ENCODE measurements at regions not wholly inside any gene's neighbourhood (a gene's known extent, or its start where the extent isn't known, plus 50 kb on each side); places are given as distances from the start of the nearest gene placed in this dataset.

DNA sequence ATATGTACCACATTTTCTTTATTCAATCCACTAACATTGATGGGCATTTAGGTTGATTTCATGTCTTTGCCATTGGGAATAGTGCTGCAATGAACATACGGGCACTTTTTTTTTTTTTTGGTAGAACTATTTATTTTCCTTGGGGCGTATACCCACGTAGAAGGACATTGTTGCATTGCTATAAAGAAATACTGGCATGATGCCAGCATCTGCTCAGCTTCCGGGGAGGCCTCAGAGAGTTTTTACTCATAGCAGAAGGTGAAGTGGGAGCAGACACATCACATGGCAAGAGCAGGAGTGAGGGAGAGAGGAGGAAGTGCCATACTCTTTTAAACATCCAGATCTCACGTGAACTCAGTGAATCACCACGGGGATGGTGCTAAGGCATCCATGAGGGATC is 197.0 kb downstream of the SQOR start:
- H3K9me3 ChIP-seq: peaks cover 0 to 3% (median 0%) of the 10 kb centered on the region in 11 donors
- DNase-seq (no peak), ATAC-seq (no peak)
- no peak for TF ChIP-seq CTCF (IDR thresholded peaks at IDR 0.05)
- 57 to 64% methylated on average over 6 of the region's 6 CpGs for WGBS, 2 donors
- no peak overlapping the region for H3K4me3 ChIP-seq
- intact Hi-C loops (cut with DNase I): loop anchor here in 1 of 10 donors (10.0 kb wide), 1 partner anchor 63 kb away; no protein-coding TSS in a partner anchor
- H3K36me3 ChIP-seq: no peaks in the 10 kb centered on the region
- no peaks in the 10 kb centered on the region for H3K4me1 ChIP-seq
- no peak overlapping the region for H3K27ac ChIP-seq
- H3K27me3 ChIP-seq: no peaks in the 10 kb centered on the region

- H3K4me3 ChIP-seq: no peak overlapping the region
- intact Hi-C loops (cut with DNase I): loop anchor here in 1 of 10 donors (10.0 kb wide), 1 partner anchor 60 kb away; no protein-coding TSS in a partner anchor
- no peak for TF ChIP-seq CTCF (IDR thresholded peaks at IDR 0.05)
- no peak for DNase-seq
- no peaks in the 10 kb centered on the region for H3K36me3 ChIP-seq
- no peak overlapping the region for H3K27ac ChIP-seq
- peaks cover 0 to 3% (median 0%) of the 10 kb centered on the region in 11 donors for H3K9me3 ChIP-seq
- WGBS, 2 donors: 84 to 85% methylated on average over 3 of the region's 3 CpGs
- H3K4me1 ChIP-seq: no peaks in the 10 kb centered on the region
- H3K27me3 ChIP-seq: no peaks in the 10 kb centered on the region
- ATAC-seq: no peak
Measured at GRCh38 chr15:45834622-45835021, 199.8 kb downstream of the SQOR start.

DNA sequence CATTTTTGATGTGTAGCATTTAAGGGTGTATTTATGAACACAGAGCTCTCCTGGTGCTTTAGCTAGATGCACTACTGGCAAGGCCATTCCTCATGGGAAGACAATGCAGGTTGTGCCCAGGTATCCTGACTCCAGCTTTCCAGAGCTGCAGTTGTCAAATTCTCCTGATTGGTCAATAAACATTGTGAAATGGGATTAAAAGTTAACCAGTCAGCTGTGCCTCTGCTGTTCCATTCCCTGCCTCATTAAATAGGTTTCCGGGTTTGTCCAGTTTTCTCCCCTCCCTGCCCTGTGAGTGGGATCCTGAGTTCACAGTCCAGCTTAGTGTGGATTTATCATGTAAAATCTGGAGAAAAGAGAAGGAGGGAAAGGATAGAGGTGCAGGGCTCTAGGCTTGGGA is 207.3 kb downstream of the SQOR start:
- no peak for TF ChIP-seq CTCF (IDR thresholded peaks at IDR 0.05)
- H3K9me3 ChIP-seq: no peaks in the 10 kb centered on the region
- no peak overlapping the region for H3K27ac ChIP-seq
- H3K4me1 ChIP-seq: no peaks in the 10 kb centered on the region
- intact Hi-C loops (cut with DNase I): loop anchor here in 1 of 10 donors (10.0 kb wide), 1 partner anchor 73 kb away; no protein-coding TSS in a partner anchor
- ATAC-seq (no peak), DNase-seq (no peak)
- no peaks in the 10 kb centered on the region for H3K36me3 ChIP-seq
- no peak overlapping the region for H3K4me3 ChIP-seq
- WGBS, 2 donors: 86 to 91% methylated on average over 1 of the region's 1 CpG
- H3K27me3 ChIP-seq: peaks cover 0 to 7% (median 0%) of the 10 kb centered on the region in 7 donors

DNA sequence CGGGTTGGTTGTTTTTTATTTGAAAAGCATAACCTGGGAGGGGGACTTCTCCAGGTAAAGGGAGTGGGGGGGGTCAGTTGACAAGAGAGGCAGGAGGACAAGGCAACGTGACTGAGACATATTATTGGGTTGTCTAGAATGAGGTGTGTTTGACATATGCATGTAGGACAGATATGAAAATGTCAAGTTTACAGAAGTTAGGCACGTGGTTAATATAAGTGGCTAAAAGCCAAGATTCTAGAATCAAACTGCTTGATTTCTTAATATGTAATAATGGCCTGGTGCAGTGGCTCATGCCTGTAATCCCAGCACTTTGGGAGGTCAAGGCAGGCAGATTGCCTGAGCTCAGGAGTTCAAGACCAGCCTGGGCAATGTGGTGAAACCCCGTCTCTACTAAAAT is 212.8 kb downstream of the SQOR start:
- no peak for TF ChIP-seq CTCF (IDR thresholded peaks at IDR 0.05)
- ATAC-seq: no peak

More for the DNA sequence above, 212.8 kb downstream of the SQOR start:
- Histone ChIP-seq H3K27me3 (no peaks in the 10 kb centered on the region), H3K4me1 (no peaks in the 10 kb centered on the region), H3K9me3 (peaks cover 0 to 13% (median 0%) of the 10 kb centered on the region in 11 donors), H3K36me3 (no peaks in the 10 kb centered on the region), H3K4me3 (no peak overlapping the region), H3K27ac (no peak overlapping the region)
- no peak for DNase-seq
- intact Hi-C loops (cut with DNase I): loop anchor here in 1 of 10 donors (10.0 kb wide), 1 partner anchor 67 kb away; no protein-coding TSS in a partner anchor
- WGBS, 2 donors: 68 to 75% methylated on average over 4 of the region's 4 CpGs

All from heart right ventricle (tissue), 16 donors.